ENCODE measurements at regions not wholly inside any gene's neighbourhood (a gene's known extent, or its start where the extent isn't known, plus 50 kb on each side); places are given as distances from the start of the nearest gene placed in this dataset.

DNA sequence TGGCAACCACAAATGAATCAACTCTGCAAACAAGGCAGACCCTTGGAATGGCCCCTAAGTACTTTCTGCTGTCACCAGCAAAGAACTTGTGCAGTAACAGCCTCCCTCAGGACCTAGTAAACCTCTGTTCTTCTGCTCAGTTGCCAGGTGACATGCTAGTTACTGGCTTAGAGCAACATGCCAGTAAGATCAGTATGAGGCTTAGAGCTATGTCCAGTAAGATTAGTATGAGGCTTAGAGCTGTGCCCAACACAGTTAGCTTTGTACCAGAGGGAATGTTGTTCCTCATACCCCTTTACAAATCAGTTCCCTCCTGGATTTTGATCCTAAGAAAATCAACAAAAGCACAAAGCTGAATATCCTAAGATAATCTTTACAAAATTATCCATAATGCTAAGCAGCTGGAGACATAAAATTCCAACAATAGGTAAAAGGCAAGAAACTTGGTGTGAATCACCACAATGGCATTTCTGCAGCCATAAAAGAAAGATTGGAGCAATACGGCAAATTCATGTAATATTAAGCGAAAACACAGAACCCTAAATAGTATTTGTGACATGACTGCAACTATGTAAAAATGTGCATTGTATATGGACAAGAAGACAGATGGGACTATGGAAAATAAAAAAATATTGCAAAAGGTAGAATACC, 107.3 kb upstream of the LPP start:
- no peak for DNase-seq

DNA sequence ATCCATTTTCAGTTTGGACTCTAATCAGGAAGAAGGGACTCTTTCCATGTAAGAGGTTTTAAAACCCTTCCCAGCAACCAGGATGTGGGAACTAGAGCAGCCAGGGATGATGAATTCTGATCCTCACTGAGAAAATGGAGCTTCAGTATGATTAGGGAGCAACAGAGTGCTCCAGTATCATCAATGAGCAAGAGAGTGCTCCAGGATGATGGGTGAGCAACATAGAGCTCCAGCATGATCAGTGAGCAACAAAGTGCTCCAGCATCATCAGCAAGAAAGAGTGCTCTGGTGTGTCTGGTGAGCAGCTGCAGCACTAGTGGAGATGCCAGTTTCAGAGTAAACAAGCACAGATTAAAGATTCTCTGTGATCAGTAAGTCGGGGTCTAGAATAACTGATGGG, 106.4 kb upstream of the LPP start:
- no peak for DNase-seq

DNA sequence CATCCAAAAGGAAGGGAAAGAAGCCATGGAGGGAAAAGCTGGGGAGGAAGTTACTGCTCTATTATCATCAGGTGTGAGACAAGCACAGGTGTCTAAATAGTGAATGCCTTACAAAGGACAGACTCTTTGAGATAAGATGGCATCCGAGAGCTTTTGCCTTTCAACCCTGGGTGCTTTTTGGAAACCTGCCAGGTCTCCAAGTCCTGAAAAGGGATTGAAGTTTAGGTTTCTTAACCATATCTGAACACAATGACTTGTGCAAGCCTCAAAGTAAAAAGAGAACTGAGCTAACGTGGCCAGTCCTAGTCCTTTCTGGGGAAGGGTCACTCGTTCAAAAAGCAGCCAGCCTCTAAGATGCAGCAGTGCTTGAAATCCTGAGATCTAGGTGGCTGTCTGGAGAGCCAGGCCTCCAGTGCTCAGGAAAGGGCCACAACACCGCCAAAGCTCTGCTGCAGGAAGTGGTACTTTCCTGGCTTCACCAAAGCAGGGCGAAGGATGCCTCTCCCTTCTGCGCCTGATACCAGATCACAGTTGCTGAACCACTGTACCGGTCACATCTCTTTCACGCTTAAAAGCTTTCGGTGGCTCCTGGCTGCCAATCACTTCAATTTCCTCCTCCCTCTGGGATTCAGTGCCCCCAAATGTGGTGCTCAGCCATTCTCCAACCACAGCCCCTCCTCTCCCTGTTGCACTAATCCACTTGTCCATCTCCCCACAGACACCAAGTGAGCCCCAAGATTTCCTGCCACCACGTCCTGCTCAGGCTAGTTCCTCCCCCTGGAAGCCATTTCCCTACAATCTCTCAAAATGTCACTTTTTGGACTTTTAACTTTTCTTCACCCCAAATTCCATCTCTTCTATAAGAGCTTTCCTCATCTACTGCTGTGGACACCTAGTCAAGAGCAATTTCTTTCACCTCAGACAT, 104.1 kb upstream of the LPP start:
- peak in 1 of 3 experiments; percentile 33 for DNase-seq

DNA sequence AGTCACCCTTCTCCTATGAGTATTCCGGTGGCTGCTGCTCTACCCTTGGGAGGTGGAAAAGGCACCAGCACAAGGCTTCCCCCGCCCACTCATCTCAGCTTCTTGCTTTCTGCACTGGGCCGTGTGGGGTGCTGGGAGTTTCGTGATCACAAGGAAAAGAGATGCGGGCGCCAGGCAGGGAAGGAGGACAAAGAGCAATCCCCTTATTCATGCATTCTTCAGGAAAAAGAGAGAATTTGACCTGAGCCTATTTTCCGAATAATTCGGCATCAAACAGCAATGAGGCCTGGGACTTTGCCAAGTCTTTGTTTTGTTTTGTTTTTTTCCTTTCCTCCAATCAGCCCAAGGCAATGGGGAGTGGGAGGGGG, 102.2 kb upstream of the LPP start:
- DNase-seq: no peak

DNA sequence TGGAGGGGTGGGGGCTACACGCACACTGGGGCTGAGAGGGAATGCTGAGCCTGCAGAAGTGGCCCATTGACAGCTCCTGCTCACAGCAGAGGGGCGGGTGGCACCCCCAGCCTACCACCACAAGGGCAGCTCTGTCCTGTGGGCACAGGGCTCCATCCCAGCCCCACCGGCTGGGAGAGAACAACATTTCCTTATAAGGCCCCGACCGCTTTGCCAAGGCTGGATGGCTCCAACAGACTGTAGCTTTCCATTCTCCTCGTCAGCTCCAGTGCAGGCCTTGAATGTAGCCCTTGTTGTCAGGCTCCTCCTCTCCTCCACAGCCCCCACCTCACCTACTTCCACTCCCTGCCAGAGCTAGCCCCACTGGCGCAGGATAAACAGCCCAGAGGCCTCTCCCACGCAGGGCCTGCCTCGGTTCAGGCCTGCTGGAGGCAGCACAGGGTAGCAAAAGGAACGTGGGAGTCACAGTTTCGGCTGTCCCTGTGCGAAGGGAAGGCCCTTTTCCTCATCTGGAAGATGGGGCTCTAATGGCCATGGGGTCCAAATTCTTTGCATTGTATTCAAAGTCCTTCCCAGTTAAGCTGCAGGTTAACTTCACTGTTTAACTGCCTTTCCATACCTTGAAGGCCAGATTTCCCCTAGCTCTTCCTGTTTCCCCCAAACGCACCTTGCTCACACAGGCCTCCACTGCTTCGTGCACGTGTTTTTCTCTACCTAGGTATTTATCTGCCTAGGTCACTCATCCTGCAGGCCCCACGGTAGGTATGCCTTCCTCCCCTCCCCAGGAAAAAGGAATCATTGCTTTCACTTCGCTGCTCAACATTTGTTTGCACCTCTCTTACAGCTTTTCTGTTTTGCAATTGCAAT, 101.6 kb upstream of the LPP start:
- no peak for DNase-seq

DNA sequence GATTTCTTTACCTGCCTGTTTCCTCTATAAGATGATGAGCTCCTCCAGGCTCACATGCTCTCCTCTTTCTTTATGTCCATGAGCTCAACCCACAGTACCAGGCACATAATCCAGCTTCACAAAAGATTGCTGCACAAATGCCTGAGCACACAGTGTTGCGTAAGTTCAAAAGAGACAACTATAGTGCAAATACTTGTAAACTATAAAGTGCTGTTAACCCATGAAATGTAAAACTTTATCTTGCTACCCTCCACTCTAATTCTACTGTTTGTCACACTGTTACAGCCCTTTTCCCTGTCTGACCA, 101.0 kb upstream of the LPP start:
- no peak for DNase-seq

DNA sequence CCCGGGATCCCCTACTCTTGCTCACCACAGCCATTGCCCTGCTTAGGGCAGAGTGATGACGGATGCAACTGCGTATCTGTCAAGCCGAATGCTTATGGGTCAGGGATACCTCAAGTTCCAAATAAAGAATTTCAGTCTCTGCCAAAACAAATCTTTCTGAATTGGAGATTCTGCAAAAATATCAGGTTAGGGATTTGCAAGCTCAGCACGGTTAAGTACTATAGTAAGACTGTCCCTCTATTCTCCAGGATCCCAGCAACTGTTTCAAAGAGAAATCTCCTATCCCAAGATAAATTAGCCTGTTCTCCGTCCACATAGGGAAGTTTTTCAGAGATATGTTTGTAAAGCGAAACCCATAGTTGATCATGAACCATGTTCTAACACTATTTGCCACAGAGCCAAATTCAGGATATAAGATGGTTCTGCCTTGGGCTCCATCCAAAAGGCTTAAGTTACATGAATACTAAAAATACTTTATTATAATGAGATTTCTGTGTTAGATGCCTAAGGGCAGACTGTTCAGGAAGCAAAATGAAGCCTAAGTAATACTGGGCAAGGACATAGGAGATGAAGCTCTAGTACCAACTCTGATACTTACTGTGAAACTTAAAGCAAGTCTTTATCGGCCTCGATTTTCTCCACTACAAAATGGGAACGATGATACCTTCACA, 100.1 kb upstream of the LPP start:
- DNase-seq: no peak

DNA sequence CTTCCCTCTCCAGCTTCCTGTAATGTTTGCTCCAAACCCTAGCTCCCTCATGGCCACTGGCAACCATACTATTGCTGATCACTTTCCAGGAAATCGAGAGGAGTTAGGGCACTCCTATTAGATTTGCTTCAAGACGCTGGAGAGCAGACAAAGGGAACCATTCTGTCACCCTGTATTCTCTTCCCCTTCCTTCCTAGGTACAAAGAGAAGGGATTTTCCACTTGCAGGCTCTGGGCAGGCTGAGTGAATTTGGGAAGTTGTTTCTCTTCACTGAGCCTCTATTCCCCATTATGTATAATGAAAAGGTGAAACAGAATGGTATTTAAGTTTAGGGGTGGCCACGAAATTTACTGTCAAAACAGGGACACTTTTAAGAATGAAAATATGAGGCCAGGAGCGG, 99.4 kb upstream of the LPP start:
- no peak for DNase-seq

DNA sequence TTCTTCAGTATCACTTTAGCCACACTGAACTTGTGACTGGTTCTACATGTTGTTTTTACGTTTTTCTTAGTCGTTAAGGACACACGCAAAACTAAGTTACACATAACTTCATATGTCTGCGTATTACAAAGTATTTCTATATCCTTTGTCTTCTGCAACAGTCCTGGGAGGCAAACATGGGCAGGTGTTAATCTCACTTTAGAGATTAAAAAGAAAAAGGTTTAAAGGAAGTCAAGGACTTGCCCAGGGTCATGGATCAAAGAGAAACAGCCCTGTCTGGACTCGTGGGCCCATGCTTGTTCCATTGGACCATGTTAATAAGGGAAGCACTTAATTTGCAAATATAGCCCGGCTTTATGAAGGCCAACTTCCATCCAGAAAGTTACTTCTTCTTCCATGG, 98.6 kb upstream of the LPP start:
- DNase-seq: no peak

DNA sequence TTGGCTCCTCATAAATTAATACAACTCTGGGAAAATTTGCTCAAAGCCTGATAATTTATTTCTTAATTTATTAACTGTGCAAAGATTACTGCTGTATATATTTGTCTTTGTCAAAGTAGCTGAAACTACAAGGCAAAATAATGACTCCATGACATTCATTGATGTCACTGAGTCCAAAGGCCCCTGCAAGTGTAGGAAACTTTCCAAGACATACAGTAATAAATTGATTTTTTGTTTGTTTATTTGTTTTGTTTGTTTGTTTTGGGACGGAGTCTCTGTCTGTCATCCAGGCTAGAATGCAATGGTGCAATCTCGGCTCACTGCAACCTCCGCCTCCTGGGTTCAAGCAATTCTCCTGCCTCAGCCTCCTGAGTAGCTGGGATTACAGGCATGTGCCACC, 96.8 kb upstream of the LPP start:
- no peak for DNase-seq

DNA sequence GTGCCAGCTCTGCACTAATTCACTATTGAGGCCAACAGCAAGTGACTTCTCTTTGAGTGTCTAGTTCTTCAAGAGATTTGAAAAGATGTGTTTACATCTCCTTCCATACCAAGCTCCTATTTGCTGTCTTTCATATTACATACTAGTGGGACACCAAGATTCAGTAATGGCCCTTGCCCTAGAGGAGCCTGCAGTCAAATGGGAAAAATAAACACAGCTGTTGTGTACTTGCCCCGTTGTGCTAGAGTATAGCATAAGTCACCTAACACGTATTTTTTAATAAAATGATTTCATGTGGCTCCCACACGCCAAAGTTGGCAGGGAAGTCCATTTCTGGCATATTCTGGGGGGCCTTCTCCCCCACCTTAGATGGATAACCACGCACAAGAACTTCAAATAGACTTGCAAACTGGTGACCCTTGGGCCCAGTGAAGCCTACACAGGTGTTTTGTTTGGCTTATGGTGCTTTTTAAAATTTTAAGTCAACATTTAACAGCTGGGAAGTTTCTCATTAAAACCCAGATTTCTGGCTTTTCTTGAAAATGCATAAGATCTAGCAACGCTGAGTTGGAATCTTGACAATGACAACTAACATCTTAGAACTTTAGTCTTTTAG, 95.3 kb upstream of the LPP start:
- DNase-seq: no peak

DNA sequence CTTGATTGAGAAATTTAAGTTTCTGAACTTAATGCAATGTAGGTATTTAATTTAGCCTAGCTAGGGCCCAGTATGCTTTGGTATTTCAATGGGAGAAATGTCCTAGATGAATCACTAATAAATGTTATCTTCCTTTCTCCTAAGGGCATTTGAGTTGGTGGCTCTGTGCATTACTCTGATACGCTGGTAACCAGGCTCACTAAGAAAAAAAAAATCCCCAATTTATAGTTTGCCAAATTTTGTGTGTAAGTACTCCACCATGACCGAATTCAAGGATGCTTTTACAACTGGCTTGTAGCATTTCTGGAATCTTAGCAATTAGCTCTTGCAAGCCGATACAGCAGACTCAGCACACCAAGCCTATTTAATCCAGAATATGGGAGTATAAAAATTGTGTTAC, 94.6 kb upstream of the LPP start:
- DNase-seq: no peak

DNA sequence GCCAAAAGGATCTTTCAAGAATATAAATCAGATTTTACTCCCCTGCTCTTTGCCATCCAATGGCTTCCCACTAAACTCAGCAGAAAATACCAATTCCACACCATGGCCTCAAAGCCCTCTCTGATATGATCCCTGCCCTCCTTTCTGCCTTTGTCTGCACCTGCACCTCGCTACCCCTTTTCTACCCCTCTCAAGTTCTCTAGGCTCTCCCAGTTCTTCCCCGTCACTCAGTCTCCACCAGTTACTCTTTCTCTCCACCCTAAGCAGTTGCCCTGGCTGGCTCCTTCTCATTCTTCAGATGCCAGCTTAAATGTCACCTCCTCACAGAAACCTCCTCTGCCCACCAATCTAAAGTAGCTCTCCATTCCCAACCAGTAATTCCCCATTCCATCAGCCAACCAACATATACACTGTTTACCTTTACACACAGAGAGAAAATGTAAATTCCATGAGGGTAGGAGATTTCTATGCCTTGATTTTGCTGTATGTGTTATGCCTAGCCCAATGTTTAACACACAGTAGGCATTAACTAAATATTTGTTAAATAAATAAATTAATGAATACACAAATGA, 93.6 kb upstream of the LPP start:
- DNase-seq: no peak

DNA sequence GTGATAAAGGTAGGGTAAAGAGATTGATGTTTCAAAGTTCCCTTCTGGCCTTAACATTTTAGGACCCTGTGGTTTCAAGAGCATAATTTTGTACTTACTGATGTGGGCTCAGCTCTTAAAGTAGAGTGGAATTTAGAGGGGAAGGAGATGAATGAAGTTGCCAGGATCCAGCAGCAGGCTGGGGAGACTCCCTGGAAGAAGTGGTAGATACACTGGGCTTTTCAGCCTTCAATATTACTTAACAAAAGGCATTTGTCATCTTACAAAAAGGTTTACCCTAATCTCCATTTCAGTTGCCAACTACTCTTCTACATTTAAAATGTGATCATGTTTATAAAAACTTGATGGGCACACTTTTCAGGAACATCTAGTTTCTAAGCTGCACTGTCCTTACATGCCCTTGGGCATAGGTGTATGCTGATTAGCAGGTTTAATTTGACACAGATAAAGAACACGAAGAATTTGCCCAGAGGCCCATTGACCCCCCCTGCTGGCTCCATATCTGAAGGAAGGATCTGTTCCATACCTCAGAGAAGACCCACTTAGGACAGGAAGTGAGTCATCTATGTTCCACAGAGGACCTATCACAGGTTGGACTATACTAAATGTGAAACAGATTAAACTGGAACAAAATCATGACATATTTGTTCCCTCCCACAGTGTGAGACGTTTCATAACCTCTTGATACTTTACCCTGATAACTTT, 93.0 kb upstream of the LPP start:
- DNase-seq: peak in 1 of 3 experiments; percentile 26

DNA sequence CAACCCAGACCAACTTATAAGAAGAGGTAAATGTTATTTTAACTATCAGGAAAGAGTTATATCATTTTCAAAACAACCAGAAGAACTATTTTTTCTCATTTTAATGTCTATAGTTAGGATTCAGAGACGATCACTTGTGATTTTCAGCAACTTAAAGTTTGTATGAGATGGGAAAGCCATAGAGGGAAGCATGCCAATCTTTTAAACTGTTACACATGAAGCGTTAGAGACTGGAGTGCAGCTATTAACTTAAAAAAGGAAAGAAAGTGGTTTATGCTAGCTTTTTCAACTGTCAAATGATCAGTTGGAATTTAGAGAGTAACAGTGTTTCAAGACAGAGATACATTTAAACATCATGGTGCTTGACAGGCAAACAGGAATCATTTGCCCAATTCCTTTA, 91.7 kb upstream of the LPP start:
- no peak for DNase-seq

DNA sequence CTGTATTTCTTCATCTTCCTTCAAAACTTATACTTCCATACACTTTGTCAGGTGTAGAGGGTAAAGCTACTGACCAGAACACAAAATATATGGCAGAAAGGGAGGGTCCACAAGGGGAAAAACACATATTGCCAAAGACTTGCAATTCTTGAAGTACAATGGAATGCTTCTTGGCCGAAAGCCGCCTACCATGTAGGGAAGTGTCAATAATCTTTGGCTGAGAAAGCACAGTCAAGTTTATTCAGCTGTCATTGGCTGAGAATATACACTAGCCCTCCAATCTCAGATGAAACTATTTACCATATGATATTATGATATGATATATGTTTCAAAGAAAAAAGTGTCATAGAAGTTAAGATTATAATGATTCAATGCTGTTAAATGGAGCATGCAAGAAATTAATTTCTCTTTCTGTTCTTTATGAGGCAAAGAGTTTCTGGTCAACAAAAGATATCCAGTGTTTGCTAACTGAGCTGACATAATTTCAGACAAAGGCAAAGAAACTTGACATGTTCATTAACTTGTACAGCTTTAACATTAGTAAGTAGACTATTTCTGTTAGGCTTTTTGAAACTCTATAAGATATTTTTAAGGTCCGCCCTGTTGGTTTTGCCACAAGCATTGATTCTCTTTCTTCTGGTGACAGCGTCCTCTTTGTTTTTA, 89.0 kb upstream of the LPP start:
- no peak for DNase-seq

DNA sequence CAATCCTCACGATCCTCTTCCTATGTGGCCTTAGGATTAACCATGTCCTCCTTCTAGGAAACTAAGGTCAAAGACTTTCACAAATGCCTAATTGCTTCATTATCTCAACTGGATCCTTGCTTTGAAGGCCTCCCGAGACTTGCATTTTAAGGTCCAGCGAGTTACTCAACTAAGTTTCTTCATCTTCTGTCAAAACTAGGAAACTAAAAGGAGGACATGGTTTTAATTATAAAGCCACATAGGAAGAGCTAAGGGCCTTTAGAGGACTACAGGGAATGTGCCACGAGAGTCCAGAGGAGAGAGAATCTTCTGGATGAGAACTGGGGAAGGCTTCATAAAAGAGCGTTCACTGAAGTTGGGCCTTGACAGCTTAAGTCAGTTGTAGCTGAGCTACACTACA, 87.8 kb upstream of the LPP start:
- DNase-seq: no peak

DNA sequence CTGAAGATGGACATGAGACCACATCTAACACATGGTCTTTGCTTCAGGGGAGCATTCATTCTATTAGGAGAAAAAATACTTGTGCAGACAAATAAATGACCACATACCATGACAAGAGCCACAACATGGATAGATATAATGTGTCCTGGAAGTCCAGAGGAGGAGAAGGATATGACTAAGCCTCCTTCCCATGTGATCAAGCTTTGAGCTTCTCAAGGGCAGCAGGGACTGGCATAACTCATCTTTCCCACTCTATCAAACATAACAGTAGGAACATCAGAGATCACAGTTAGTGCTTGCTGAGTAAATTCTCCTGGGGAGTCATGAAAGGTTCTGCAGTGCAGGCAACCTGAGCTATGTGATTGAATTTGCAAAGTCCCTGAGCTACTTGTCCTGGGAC, 86.0 kb upstream of the LPP start:
- no peak for DNase-seq

DNA sequence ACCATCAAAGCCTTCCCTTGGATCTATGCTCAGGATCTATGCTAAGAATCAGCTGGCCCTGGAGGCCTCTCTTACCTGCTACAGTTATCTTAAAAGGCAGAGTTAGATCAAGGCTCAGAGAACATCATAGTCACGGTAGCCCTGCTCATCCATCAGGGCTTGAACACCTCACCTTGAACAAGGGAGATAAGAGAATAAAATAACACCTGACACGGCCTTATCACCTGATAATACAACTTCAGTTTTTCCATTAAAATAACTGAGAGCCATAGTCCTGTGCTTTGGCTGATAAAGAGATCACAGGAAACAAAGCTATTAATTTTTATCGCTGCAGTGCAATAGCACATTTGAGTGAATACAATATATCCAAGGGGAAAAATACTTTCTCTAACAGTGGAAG, 85.6 kb upstream of the LPP start:
- no peak for DNase-seq

DNA sequence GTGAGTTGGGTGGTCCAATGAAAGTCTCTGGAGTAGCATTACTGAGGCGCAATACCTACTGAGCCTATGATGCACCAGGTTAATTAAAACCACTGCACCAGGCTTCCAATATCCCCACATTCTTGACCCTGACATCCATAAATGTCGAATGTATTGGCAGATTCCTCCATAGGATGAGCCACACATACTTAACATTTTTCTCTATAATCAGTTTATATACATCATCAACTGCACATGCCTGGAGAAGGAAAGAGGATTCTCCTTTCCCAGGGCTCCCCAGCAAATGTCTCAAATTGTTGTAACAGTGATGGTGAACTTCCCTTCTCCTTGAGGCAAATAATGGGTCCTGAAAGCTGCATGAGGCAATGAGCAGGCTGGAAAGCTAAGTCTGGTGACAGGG, 82.3 kb upstream of the LPP start:
- DNase-seq: no peak

DNA sequence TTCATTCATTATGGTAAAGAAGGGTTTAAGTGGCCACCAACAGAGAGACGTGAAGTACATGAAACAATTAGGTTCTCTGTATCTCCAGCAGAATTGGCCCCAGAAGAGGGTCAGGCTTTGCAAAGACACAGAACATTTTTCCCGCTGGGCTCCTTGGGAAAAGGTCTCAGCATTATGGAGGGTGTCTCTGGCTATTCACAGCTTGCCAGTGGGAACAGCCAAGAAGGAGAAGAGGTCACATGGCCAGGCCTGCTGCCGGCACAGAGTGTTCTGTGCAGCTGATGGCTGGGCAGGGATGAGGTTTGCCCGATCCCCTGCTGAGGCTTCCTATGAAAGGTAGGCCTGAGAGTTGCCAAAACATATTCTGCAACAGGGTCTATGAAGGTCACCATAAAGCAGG, 77.8 kb upstream of the LPP start:
- DNase-seq: peak in 1 of 3 experiments; percentile 21

Data from NCI-H1417 (cell line).